WTC11 (cell line): ENCODE measurements at regions not wholly inside any gene's neighbourhood (a gene's known extent, or its start where the extent isn't known, plus 50 kb on each side); places are given as distances from the start of the nearest gene placed in this dataset.
"Not testable (repeated sequence)": the region's sequence is repeated elsewhere in the genome, so short reads cannot be mapped to it uniquely, and the experiment has no call there.

Source experiments
- CBFB ChIP-seq: sonication (generic); formaldehyde crosslinking; IDR thresholded peaks from 2 replicates; pipeline ENCODE4 v1.8.1; 2022; ENCODE audit warnings: mild to moderate bottlenecking, low read depth, missing genetic modification reagents
- CTCF ChIP-seq: fragments of 200-600 bp; IDR thresholded peaks from 2 replicates; pipeline ENCODE4 v1.8.0; 2022; ENCODE audit warnings: antibody characterized with exemption
- JUN ChIP-seq: sonication (generic); formaldehyde crosslinking; IDR thresholded peaks from 2 replicates; pipeline ENCODE4 v1.8.0; 2023; ENCODE audit warnings: mild to moderate bottlenecking, missing genetic modification reagents
- MAX ChIP-seq: sonication (generic); formaldehyde crosslinking; IDR thresholded peaks from 2 replicates; pipeline ENCODE4 v1.8.0; 2022; ENCODE audit warnings: mild to moderate bottlenecking, missing genetic modification reagents
- ZNF423 ChIP-seq: fragments of 250-450 bp; sonication (Bioruptor Pico); IDR thresholded peaks from 2 replicates; pipeline ENCODE4 v2.1.2; 2022; ENCODE audit warnings: mild to moderate bottlenecking, moderate library complexity

- TF ChIP-seq MAX (CRISPR knock-in tag); CBFB (CRISPR knock-in tag); JUN (CRISPR knock-in tag); ZNF423 (CRISPR knock-in tag); CTCF: not testable (repeated sequence)
These were observed 299.7 kb downstream of the FLRT2 start for GRCh38 chr14:85829601-85830000.
